Prostate gland (tissue), 2 donors: ENCODE measurements at regions not wholly inside any gene's neighbourhood (a gene's known extent, or its start where the extent isn't known, plus 50 kb on each side); places are given as distances from the start of the nearest gene placed in this dataset.

Experiments used
- DNase-seq: peaks from one replicate; pipeline ENCODE4 v3.0.0-alpha.2; 2019; ENCODE audit warnings: low spot score
- H3K27ac ChIP-seq, 2 donors: fragments of 200-600 bp; sonication (generic); 2 replicates each; pipeline ENCODE4 v1.5.1; 2017 to 2019
- H3K27me3 ChIP-seq: fragments of 200-600 bp; sonication (generic); replicated peaks from 2 replicates; pipeline ENCODE4 v1.5.1; 2019; ENCODE audit not compliant: insufficient read depth
- H3K36me3 ChIP-seq, 2 donors: fragments of 200-600 bp; sonication (generic); 1 replicate in 1 of 2; 2 replicates in 1 of 2; pipeline versions ENCODE4 v1.5.1 to v1.8.1; 2017 to 2019
- H3K4me1 ChIP-seq: fragments of 200-600 bp; sonication (generic); replicated peaks from 2 replicates; pipeline ENCODE4 v1.5.1; 2019
- H3K4me3 ChIP-seq, 2 donors: fragments of 200-600 bp; sonication (generic); 2 replicates each; pipeline ENCODE4 v1.5.1; 2017 to 2019
- H3K9me3 ChIP-seq: fragments of 200-600 bp; sonication (generic); 2 replicates; pipeline ENCODE4 v1.5.1; 2017
- POLR2A ChIP-seq: fragments of 450-650 bp; IDR thresholded peaks from one replicate; pipeline ENCODE4 v1.6.1; 2016; ENCODE audit warnings: antibody characterized with exemption, mild to moderate bottlenecking
- POLR2AphosphoS5 ChIP-seq: sonication (generic); formaldehyde crosslinking; IDR thresholded peaks from one replicate; pipeline ENCODE4 v1.6.1; 2017; ENCODE audit warnings: antibody characterized with exemption
- WGBS: methylation state at CpG from one replicate; pipeline ENCODE4 v1.1.5; 2018; 5-methylcytosine and 5-hydroxymethylcytosine counted together
- intact Hi-C: fragments of 100-400 bp; cut with DNase I; formaldehyde crosslinking; loops from one replicate; pipeline ENCODE4 v1.14.2; 2022
- TF ChIP-seq, protein P1 (sequence below), 4 experiments: fragments of 200-600 bp in 2 of 4; fragments of 450-650 bp in 2 of 4; sonication (generic) in 2 of 4; IDR thresholded peaks; 1 replicate in 3 of 4; 2 replicates in 1 of 4; pipeline ENCODE4 v1.5.1; 2016 to 2019; ENCODE audit warnings: antibody characterized with exemption in 4 of 4, mild to moderate bottlenecking in 2 of 4, moderate library complexity in 2 of 4

GRCh38 chrX:94901849-94902248, 1227.8 kb downstream of the FAM133A start:
- no peak overlapping the region for H3K4me3 ChIP-seq

GRCh38 chrX:94908171-94908570, 1234.2 kb downstream of the FAM133A start:
- no peak overlapping the region for H3K4me3 ChIP-seq
- intact Hi-C loops: no loop called here
- H3K4me1 ChIP-seq: no peaks in the 10 kb centered on the region
- TF ChIP-seq POLR2AphosphoS5 (no peak), POLR2A (no peak)
- TF ChIP-seq, protein P1, sequence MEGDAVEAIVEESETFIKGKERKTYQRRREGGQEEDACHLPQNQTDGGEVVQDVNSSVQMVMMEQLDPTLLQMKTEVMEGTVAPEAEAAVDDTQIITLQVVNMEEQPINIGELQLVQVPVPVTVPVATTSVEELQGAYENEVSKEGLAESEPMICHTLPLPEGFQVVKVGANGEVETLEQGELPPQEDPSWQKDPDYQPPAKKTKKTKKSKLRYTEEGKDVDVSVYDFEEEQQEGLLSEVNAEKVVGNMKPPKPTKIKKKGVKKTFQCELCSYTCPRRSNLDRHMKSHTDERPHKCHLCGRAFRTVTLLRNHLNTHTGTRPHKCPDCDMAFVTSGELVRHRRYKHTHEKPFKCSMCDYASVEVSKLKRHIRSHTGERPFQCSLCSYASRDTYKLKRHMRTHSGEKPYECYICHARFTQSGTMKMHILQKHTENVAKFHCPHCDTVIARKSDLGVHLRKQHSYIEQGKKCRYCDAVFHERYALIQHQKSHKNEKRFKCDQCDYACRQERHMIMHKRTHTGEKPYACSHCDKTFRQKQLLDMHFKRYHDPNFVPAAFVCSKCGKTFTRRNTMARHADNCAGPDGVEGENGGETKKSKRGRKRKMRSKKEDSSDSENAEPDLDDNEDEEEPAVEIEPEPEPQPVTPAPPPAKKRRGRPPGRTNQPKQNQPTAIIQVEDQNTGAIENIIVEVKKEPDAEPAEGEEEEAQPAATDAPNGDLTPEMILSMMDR (IDR thresholded peaks at IDR 0.05): no peak
- no peak overlapping the region for H3K27ac ChIP-seq
- 77% methylated on average over 4 of the region's 7 CpGs for whole genome bisulfite sequencing
- no peaks in the 10 kb centered on the region for H3K36me3 ChIP-seq
- DNase-seq: no peak
- H3K9me3 ChIP-seq: no peaks in the 10 kb centered on the region
- no peaks in the 10 kb centered on the region for H3K27me3 ChIP-seq

More at GRCh38 chrX:94901849-94902248, 1227.8 kb downstream of the FAM133A start:
- 77% methylated on average over 3 of the region's 4 CpGs for WGBS
- Histone ChIP-seq H3K27me3 (no peaks in the 10 kb centered on the region), H3K27ac (no peak overlapping the region), H3K4me1 (no peaks in the 10 kb centered on the region), H3K9me3 (no peaks in the 10 kb centered on the region), H3K36me3 (no peaks in the 10 kb centered on the region)
- DNase-seq: no peak
- TF ChIP-seq POLR2AphosphoS5 (no peak), POLR2A (no peak)
- TF ChIP-seq, protein P1 (IDR thresholded peaks at IDR 0.05): no peak
- intact Hi-C loops: no loop called here

DNA sequence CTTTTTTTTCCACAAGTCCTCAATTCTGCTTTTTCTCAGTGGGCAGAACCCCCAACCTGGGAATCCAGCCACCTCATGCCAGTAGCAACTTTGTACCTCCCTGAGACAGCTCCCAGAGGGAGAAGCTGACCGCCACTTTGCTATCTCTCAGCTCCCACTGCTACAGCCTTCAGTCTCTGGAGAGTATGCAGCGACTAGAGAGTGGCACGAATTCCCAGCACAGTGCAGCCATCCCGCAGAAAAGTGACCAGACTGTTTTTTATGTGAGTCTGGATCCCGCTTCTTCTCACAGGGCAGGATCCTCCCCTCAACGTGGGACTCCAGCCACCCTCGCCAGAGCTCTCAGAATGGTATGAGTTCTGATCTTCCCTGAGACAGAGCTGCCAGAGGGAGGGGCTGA, 1234.6 kb downstream of the FAM133A start:
- no peaks in the 10 kb centered on the region for H3K4me1 ChIP-seq
- H3K9me3 ChIP-seq: no peaks in the 10 kb centered on the region
- no peaks in the 10 kb centered on the region for H3K36me3 ChIP-seq
- H3K27me3 ChIP-seq: no peaks in the 10 kb centered on the region
- intact Hi-C loops: no loop called here
- H3K27ac ChIP-seq: no peak overlapping the region
- WGBS: 93% methylated on average over 6 of the region's 7 CpGs
- H3K4me3 ChIP-seq: no peak overlapping the region
- TF ChIP-seq POLR2A: no peak
- no peak for TF ChIP-seq POLR2AphosphoS5
- TF ChIP-seq, protein P1 (IDR thresholded peaks at IDR 0.05): no peak
- no peak for DNase-seq

DNA sequence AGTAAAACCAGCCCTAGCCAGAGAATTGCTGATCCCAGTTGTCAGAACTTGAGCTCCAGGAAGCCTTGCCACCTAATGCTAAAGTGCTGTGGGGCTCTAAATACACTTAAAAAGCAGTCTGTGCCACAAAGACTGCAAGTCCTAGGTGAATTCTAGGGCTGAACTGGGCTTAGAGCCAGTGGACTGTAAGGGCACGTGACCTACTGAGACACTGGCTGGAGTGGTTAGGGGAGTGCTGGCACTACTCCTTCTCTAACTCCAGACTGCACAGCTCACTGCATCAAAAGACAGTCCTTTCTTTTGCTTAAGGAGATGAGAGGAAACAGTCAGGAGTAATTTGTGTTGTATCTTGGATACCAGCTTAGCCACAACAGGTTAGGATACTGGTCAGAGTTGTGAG, 1240.2 kb downstream of the FAM133A start:
- intact Hi-C loops: no loop called here
- no peaks in the 10 kb centered on the region for H3K27me3 ChIP-seq
- TF ChIP-seq, protein P1 (IDR thresholded peaks at IDR 0.05): no peak
- no peak for TF ChIP-seq POLR2AphosphoS5
- TF ChIP-seq POLR2A: no peak
- no peak overlapping the region for H3K4me3 ChIP-seq
- H3K9me3 ChIP-seq: no peaks in the 10 kb centered on the region
- DNase-seq: no peak
- WGBS: 29% methylated on average over 1 of the region's 1 CpG
- no peaks in the 10 kb centered on the region for H3K36me3 ChIP-seq
- no peak overlapping the region for H3K27ac ChIP-seq
- no peaks in the 10 kb centered on the region for H3K4me1 ChIP-seq

DNA sequence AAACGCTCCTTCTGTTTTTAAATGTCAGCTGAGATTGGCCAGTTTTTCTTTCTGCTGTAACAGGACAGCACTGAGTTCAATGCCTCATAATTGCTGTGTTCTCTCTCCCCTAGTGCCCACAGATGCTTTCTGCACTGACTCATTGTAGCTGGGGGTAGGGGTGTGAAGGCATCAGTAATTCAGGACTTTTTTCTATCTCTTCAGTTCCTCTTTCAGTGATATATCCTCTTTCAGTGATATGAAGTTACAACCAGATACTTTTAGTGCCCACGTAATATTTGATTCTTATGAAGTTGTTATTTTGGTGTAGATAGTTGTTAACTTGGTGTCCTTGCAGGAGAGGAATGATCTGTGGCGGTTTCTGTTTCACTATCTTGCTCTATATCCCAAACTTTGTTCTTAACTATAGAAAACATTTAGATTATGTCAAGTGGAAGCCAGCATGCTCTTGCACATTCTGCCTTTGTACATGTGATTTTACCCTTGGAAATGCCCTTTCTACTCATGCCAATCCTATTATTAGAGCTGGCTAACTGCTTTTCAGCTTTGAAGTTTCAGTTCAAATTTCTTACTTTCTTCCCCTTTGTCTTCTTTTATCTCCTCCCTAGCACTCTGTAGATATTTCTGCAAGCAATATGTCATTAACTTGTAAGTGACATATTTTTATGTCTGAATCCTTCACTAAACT, 1258.4 kb downstream of the FAM133A start:
- Histone ChIP-seq H3K9me3 (no peaks in the 10 kb centered on the region), H3K27ac (no peak overlapping the region), H3K4me1 (no peaks in the 10 kb centered on the region), H3K36me3 (no peaks in the 10 kb centered on the region), H3K27me3 (no peaks in the 10 kb centered on the region), H3K4me3 (no peak overlapping the region)
- intact Hi-C loops: no loop called here
- 74% methylated on average over 3 of the region's 3 CpGs for WGBS
- TF ChIP-seq, protein P1 (IDR thresholded peaks at IDR 0.05): no peak
- TF ChIP-seq POLR2AphosphoS5 (no peak), POLR2A (no peak)
- no peak for DNase-seq
